HG03108 (cell line): ENCODE measurements at regions not wholly inside any gene's neighbourhood (a gene's known extent, or its start where the extent isn't known, plus 50 kb on each side); places are given as distances from the start of the nearest gene placed in this dataset.
"Not testable (repeated sequence)": the region's sequence is repeated elsewhere in the genome, so short reads cannot be mapped to it uniquely, and the experiment has no call there.

ENCODE experiments used
- ATAC-seq: cut with Tn5 transposase; IDR thresholded peaks from one replicate; pipeline ENCODE4 v1.9.1; 2021; ENCODE audit warnings: moderate library complexity; ENCODE audit not compliant: unreplicated experiment

DNA sequence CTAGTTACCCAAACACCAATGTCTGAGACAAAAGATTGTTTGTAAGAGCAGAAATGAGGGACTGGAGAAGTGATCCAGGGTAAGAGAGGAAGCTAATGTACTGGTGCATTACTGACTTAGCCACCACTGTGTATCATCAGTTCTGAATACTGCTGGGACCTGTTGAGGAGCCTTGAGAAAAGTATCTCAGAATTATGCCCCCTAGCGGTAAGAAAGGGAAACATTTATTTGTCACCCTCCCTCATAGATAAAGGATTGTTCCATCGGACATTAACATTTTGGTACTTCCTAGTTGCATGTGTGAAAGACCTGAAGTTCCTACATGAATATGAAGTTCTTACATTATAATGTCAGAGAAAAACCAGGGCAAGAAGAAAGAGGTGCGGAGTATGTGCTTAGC is 612.5 kb downstream of the FSCB start:
- ATAC-seq, result no peak

DNA sequence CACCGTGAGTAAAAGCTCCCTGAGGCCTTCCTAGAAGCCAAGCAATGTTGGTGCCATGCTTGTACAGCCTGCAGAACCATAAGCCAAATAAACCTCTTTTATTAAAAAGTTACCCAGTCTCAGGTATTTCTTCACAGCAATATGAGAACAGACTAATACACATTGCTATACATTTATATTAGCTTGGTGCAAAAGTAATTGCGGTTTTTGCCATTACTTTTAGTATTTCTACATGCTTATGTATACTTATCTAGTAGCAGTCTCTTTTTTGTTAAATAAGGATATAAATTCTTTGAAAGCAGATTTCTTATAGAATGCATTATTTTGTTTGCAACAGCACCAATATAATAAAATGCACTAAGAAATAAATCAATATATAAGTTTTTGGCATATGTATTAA is 619.6 kb downstream of the FSCB start:
- ATAC-seq, result no peak

DNA sequence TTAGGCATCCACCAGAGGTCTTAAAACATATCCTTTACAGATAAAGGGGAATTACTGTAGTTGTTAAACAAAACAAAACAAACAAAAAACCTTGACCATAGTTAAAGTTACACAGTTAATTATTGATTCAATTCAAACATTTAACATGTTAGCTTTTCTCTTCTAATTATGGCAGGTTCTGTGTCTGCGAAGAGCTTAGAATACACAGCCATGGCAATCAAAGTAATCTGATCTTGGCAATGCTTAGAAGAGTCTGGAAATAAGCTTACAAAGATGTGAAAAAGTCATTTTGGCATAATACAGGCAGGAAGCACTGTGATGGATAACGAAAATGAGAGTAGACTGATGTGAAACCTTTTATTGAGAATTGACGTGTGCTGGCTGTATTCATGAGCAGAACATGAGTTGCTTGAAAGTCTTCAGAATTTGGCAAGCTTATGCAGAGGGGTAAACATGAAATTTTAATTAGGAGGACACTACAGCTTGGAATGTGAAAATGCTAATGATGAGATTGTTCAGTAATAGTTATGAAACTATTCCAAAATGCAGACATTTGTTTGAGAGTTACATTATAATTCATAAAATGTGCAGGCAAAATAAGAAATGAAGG is 629.6 kb downstream of the FSCB start:
- ATAC-seq, result no peak

DNA sequence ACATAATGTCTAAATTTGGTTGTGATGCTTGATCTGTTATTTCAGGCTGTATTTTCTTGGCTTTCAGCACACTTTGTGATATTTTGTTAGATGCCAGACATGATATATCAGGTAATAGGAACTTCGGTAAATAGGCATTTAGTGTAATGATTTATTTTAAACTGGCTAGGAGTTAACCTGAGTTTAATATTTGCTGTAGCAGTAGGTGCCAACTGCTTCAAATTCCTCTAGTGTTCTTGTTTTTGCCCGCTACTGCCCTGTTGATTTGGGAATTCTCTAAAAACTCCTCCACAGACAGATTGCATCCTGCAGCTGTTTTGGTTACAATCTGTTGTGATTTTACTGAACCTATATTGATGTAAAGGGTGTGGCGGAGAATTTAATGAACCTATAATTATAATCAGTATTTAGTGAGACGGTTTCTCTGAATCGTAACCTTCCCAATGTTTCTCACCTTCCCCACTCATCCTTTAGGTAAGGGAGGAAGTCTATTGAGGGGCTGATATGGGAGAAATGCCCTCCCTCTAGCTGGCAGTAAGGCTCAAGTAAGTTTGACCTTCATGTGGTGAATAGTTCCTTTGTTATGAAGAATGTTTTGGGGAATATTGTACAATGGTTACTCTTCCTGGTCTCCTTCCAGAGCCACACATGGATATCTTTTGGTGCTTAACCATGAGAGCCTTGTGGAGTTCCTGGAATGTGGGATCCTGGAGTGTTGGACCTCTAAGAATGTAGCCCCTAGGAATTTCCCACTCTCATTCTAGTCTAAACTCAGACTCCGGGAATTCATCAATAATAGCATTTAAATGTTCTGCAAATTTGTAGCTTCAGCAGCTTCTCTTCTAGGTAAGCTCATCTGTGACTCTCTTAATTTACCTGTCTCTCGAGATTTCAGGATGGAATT is 634.1 kb downstream of the FSCB start:
- no peak for ATAC-seq

DNA sequence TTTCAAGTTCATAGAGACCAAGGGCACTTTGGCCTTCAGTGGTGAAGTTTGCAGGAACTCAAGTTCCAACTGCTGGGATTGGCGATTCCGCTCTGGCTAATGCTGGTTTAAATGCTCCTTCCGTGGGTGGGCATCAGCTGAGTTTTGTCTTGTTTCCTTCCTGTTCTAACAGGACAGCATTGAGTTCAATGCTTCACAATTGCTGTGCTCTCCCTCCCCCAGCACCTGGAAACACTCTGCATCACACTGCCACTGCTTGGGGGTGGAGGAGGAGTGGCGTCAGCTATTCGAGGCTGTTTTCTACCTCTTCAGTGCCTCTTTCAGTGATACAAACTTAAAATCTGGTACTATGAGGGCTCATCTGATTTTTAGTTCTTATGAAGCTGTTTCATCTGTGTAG is 634.9 kb downstream of the FSCB start:
- ATAC-seq, result no peak

DNA sequence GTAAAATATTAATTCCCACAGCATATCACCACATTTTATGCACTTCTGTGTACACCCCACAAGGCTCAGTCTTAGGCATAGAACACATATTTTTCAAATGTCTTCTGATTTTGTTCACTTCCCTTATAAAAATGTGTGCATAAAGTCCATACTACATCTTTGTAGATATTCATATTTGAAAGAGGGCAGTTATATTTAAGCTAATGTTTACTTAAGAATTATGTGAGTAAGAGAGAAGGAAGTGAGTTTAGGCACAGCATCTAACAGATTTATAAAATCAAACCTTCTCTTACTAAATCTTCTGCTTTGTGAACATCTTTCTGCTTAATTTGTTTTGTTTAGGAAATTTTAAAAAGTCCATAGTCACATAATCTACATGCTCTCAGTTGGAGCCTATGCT is 648.1 kb downstream of the FSCB start:
- ATAC-seq, result no peak

DNA sequence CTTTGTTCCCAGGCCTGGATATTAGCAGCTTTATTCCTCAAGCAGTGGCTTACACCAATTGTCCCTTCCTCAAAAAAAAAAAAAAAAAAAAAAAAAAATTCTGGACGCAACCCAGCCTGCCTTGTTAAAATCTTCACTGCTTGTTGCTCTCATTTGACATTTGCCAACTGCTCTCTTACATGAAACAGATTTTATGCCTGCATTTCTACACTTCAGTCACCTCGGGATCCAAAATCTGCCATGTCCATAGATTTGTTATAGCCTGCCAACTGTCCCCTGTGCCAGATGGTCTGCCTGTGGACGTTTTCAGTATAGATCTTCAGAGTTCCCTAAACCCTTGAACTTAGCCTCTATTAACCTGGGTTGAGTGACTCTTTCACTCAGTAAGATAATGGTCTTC is 651.5 kb downstream of the FSCB start:
- ATAC-seq, result no peak

DNA sequence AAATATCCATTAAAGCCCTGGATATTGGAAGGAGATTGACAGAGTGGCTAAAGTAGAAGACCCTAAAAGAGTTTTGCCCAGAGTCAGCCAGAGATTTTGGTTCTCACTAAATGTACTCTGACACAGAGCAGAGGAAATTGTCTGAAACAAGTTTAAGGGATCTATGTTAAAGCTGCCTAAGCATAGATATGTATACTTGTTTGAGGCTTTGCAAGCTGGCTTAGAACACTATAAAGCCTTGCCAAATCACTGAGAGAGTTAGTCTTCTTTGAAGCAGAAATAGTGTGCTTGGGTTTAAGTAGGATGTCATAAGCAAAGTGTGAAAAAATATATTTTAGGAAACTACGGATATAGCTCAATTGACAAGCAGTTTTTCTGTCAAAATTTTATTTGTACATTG is 653.5 kb downstream of the FSCB start:
- ATAC-seq, result no peak

DNA sequence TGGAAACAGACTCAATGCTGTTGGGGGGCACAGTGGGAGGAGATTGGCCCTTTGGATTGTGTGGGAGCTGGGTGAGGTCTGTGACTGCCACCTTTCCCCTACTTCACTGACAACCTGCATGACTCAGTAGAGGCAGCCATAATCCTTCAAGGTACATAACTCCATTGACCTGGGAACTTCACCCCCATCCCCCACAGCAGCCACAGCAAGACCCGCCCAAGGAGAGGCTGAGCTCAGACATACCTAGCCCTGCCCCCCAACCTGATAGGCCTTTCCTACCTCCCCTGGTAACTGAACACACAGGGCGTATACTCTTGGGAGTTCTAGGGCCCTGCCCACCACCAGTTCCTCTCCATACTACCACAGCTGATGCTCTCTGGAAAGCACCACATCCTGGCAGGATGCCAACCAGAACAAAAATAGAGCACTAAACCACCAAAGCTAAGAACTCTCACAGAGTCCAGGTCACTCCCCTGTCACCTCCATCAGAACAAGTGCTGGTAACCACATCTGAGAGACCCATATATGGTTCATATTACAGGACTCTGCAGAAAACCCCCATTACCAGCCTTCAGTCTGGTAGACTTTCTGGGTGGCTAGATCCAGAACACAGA is 703.9 kb downstream of the FSCB start:
- ATAC-seq, result no peak

DNA sequence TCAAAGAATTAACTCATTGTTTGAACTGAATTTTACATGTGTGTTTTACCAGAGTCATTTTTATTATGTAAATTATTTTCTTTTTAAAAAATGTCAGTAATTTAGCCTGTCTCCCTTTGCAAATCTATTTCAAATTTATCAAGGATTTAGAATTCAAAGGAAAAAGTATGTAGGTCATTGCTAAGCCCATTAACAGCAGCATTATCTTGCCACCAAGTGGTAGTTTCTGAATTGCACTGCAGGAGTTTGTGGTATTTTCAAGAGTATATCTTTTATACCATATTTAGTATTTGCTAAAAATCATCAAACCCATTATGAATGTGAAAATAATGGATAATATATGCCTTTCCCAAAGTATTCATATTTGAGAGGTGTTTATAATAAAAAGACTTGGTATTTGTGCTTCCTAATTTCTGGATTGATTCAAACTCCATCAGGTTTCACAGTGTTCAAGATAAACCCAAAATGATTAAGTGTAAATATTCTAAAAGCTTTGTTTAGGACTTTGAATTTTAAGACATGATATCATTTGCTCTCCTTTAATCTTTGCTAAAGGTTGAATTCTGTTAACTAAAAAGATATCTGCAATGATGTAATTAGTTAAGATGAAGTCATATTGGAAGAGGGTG is 711.4 kb downstream of the FSCB start:
- no peak for ATAC-seq

DNA sequence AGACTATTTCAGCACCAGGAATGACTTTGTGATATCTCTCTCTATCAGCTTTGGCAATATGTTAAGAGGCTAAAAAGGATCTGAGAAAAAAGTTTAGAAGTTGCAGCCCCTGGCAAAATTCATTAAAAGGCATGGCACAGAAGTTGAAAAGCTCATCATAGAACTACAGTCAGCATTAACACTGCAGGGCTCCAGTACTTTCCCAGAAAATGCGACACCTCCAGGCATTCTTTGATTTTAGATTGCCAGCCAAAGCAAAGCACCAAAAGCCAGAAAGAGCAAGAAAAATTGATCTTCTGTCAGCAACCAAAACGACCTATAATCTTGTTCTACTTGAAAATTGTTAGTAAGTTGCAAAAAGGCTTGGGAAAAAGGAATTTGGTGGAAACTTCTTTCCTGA is 713.5 kb downstream of the FSCB start:
- ATAC-seq, result no peak

DNA sequence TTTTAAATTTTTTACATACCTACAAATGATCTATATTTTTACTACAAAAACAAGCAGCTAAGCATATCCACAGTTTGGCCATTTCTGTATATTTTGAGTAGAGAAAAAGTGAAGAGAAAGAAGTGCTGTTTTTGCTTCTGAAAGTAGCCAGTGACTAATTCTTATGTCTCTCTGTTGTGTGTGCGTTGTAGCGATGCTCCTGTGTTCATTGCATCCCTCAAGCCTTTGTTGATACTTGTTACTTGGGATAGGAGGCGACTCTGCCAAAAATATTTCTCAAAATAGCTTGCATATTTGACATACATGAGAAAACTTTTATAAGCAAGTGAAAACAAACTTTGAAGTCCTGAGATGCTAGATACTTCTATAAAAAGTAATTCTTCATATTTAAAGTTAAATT is 714.1 kb downstream of the FSCB start:
- ATAC-seq, result no peak

DNA sequence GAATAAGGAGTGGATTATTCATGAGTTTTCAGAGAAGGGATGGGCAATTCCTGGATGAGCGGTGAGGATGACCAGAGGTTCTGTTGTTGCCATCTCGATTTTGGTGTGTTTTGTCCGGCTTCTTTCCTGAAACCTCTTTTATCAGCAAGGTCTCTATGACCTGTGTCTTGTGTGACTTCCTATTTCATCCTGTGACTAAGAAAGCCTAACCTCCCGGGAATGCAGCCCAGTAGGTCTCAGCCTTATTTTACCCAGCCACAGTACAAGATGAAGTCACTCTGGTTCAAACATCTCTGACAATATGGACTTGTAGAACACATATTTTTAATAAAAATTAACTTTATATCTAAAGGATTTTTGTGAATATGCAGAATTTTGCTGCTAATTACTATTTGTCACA is 716.4 kb downstream of the FSCB start:
- no peak for ATAC-seq

DNA sequence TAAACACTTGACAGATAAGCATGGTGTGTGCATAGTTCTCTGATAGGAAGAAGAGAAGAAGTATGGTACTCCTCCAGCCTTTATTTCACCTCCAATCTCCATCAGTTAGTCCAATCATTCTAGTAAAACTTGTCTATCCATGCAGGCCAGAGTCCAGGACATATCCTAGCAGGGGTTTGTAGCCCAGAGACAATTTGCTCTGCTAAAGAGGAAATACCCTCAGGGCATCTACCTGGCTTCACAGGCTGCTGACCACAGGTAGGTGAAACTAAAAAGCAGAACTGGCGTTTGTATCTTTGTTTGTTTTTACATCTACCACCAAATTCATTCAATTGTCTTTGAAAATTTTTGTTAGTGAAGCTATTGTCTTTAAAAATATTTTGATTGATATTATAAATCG is 717.6 kb downstream of the FSCB start:
- no peak for ATAC-seq

DNA sequence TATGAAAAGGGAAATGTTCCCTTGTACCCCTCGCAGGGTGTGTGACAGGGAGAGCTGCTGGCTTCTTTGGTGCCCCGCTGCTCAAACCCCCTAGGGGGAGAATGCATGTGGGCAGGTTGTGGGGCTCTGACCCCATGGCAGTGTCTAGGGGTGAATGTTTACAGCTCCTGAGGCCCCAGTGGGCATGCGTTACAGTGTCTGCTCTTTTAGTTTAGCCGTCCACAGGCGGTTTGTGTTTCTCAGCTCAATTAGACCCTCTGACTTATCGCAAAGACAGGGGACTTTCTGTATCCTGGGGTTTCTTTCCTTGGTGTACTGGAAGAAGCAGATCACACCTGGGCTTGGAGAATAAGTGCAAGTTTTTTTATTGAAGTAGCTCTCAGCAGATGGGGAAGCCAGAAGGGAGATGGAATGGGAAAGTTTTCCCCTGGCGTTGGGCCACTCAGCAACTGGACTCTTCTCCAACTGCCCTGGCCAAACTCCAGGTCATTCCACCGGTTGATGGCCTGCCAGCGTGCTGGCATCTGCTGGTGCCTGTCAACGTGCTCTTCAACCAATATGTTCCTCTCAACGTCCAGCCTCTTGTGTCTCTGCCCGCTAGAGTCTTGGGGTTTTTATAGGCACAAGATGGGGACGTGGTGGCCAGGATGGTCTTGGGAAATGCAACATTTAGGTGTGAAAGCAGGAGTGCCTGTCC is 720.9 kb downstream of the FSCB start:
- ATAC-seq, result no peak

DNA sequence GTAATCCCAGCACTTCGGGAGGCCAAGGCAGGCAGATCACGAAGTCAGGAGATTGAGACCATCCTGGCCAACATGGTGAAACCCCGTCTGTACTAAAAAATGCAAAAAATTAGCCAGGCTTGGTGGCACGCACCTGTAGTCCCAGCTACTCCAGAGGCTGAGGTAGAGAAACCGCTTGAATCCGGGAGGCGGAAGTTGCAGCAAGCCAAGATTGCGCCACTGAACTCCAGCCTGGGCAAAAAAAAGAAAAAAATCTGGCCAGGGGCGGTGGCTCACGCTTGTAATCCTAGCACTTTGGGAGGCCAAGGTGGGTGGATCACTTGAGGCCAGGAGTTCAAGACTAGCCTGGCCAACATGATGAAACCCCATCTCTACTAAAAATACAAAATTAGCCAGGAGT is 722.7 kb downstream of the FSCB start:
- not testable (repeated sequence) for ATAC-seq

DNA sequence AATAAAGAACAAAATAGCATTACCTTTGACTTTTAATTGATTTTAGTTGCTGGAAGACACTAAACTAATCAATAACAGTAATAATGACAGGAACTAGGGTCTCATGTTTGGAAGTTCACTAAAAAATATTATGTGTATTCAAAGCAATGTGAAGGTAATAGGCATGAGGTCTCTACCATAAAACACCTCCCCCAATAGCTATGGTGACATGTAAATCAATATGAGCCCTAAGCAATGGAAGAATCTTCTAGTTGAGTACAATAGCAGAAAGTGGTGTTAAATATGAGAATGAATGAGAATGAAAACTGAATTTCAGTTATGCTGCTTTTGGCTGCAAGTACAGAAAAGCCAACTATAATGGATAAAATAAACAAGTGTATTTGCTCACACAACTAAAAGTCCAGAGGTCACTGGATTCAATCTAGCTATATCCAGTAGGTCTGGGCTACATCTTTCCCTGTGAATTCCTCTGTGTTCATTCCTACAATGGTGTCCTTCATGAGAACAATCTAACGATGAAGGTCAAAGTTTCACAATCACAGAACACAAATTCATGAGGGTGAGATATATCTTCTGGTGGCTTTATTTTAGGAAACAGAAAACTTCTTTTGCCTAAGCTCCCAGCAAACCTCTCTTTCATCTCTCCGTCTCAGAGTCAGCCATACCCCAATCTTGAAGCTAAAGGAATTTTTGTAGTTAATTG is 728.0 kb downstream of the FSCB start:
- no peak for ATAC-seq

DNA sequence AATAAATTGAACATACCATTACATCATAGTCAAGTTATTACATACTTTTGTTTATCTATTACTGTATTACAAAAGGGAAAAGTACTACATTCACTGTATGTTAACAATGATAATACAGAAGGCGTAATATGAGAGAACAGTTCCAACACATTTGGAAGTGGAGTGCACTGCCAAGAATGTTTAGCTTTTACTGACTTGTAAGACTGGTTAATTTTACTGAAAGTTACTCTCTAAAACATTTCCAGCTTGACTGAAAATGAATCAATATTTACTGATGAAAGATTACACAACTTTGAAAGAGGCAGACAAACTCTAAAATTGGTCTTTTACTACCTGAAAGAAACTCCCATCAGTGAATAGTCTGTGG is 728.5 kb downstream of the FSCB start:
- ATAC-seq, result no peak

DNA sequence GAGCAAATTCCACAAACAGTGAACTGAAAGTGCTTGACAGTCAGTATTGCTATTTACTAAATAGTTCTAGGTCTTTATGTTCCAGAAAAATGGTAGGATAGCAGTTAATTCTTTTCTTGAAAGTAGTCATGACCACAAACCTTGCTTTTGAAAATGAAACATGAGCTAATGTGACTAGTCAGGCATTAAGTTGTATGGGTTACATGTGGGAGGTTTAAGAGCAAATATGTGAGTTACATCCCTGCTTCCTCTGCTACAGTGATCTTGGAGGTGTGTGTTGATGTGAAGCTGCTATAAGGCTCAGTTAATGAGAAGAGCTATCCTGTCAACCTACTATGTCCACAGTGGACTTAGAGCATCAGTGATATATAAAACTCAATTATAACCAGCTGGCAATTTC is 741.6 kb downstream of the FSCB start:
- ATAC-seq, result no peak

DNA sequence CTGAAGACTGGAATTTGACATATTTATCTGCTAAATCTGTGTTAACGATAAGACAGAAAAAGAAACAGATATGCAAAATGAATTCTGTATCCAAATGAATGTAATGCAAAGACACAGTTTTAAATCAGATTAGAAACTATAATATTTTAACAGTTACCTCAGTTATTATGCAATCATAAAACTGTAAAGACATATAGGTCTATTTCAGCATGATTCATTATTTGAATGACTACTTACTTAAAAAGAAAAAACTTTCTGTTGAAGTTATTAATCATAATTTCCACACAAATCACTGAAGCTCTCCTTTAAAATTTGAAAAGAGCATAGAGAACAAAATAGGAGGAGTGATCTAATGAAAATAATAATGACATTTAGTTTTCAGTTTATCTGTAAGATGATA is 742.6 kb downstream of the FSCB start:
- ATAC-seq, result no peak

DNA sequence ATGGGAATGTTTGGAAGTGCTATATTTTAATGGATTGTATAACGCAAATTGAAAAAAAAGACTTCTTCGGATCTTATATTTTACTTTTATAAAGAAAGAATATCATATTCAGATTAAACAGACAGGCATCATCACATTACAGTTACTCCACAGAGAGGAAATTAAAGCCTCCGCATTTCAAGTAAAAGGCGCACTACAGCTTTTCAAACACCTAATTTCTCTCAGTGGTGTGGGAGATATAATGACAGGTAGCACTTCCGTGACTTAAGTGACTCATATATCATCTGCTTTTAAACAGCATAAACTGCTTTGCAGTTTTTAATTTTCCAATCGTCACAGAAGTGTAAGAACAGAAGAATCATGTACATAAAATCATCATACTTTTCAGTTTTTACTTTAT is 751.4 kb downstream of the FSCB start:
- ATAC-seq, result no peak
